Endodermal cell (in vitro differentiated cells): ENCODE measurements at regions not wholly inside any gene's neighbourhood (a gene's known extent, or its start where the extent isn't known, plus 50 kb on each side); places are given as distances from the start of the nearest gene placed in this dataset.

ENCODE experiments used
- DNase-seq: peaks from one replicate; pipeline ENCODE4 v3.0.0-alpha.2; 2017
- H3K27ac ChIP-seq: 2 replicates; pipeline ENCODE4 v1.5.1; 2013; ENCODE audit warnings: mild to moderate bottlenecking, low read depth, low read length, moderate library complexity
- H3K27me3 ChIP-seq: 2 replicates; pipeline ENCODE4 v1.6.1; 2013; ENCODE audit warnings: mild to moderate bottlenecking, low read length, moderate library complexity; ENCODE audit not compliant: insufficient read depth, control insufficient read depth, poor library complexity, severe bottlenecking
- H3K36me3 ChIP-seq: 2 replicates; pipeline ENCODE4 v1.7.0; 2013; ENCODE audit warnings: mild to moderate bottlenecking, low read length, moderate library complexity; ENCODE audit not compliant: control insufficient read depth, insufficient read depth
- H3K4me1 ChIP-seq: one replicate; pipeline ENCODE4 v1.7.0; 2013; ENCODE audit warnings: low read length; ENCODE audit not compliant: control insufficient read depth, insufficient read depth
- H3K4me3 ChIP-seq: 2 replicates; pipeline ENCODE4 v1.5.1; 2013; ENCODE audit warnings: mild to moderate bottlenecking, low read length, moderate library complexity
- H3K9ac ChIP-seq: 2 replicates; pipeline ENCODE4 v1.6.1; 2013; ENCODE audit warnings: mild to moderate bottlenecking, low read length, moderate library complexity; ENCODE audit not compliant: poor library complexity, severe bottlenecking; ENCODE audit errors: extremely low read depth
- H3K9me3 ChIP-seq: 2 replicates; pipeline ENCODE4 v1.6.1; 2013; ENCODE audit warnings: mild to moderate bottlenecking, low read length, moderate library complexity; ENCODE audit not compliant: control insufficient read depth
- H3K27ac Mint-ChIP-seq: 2 replicates; pipeline ENCODE4 v1.8.0; 2020; ENCODE audit warnings: mixed read lengths
- H3K27me3 Mint-ChIP-seq: 2 replicates; pipeline ENCODE4 v1.8.0; 2021; ENCODE audit warnings: mild to moderate bottlenecking, mixed read lengths; ENCODE audit not compliant: insufficient read depth
- H3K36me3 Mint-ChIP-seq: 2 replicates; pipeline ENCODE4 v1.8.0; 2020; ENCODE audit warnings: low read depth, mixed read lengths
- H3K4me1 Mint-ChIP-seq: 2 replicates; pipeline ENCODE4 v1.8.0; 2020; ENCODE audit warnings: mixed read lengths
- H3K4me3 Mint-ChIP-seq: 2 replicates; pipeline ENCODE4 v1.8.0; 2020; ENCODE audit warnings: mild to moderate bottlenecking, moderate library complexity, mixed read lengths
- H3K9me3 Mint-ChIP-seq: 2 replicates; pipeline ENCODE4 v1.8.0; 2020; ENCODE audit warnings: mild to moderate bottlenecking, mixed read lengths
- CTCF ChIP-seq: fragments of 200-600 bp; sonication (generic); conservative IDR thresholded peaks from 2 replicates; pipeline ENCODE4 v1.5.0; 2021; ENCODE audit warnings: antibody characterized with exemption, mild to moderate bottlenecking
- WGBS, 2 experiments: methylation state at CpG; one replicate each; pipeline versions ENCODE4 v1.1.5 to v1.1.7; 2013; ENCODE audit warnings: missing lambda C conversion rate in 2 of 2, mixed read lengths in 1 of 2; ENCODE audit not compliant: insufficient coverage in 1 of 2, insufficient read length in 1 of 2; 5-methylcytosine and 5-hydroxymethylcytosine counted together

GRCh38 chr3:188026191-188026968 is 127.6 kb upstream of the LPP start:
- Mint-ChIP-seq H3K4me3 (no peak overlapping the region), H3K27me3 (no peaks in the 10 kb centered on the region), H3K27ac (no peak overlapping the region), H3K9me3 (no peaks in the 10 kb centered on the region), H3K36me3 (no peaks in the 10 kb centered on the region), H3K4me1 (no peaks in the 10 kb centered on the region)
- Histone ChIP-seq H3K9ac (no peak overlapping the region), H3K27me3 (no peaks in the 10 kb centered on the region), H3K4me1 (no peaks in the 10 kb centered on the region), H3K36me3 (no peaks in the 10 kb centered on the region), H3K27ac (no peak overlapping the region), H3K9me3 (no peaks in the 10 kb centered on the region), H3K4me3 (no peak overlapping the region)
- no peak for DNase-seq
- no peak for TF ChIP-seq CTCF
- WGBS, 2 experiments: 89 to 100% methylated on average over 1 to 3 of the region's 3 CpGs

- Mint-ChIP-seq H3K9me3 (no peaks in the 10 kb centered on the region), H3K27ac (no peak overlapping the region), H3K4me3 (no peak overlapping the region), H3K4me1 (peaks cover under 1% of the 10 kb centered on the region), H3K36me3 (no peaks in the 10 kb centered on the region), H3K27me3 (no peaks in the 10 kb centered on the region)
- Histone ChIP-seq H3K36me3 (no peaks in the 10 kb centered on the region), H3K4me3 (no peak overlapping the region), H3K4me1 (no peaks in the 10 kb centered on the region), H3K27ac (no peak overlapping the region), H3K9ac (no peak overlapping the region), H3K9me3 (no peaks in the 10 kb centered on the region), H3K27me3 (no peaks in the 10 kb centered on the region)
- WGBS, 2 experiments: 83% methylated on average over 2 of the region's 2 CpGs; no CpG with 5 or more reads in 1 of the 2 experiments
- no peak for TF ChIP-seq CTCF
- no peak for DNase-seq
Observed at GRCh38 chr3:188031121-188031520, 122.8 kb upstream of the LPP start.

- Mint-ChIP-seq H3K9me3 (no peaks in the 10 kb centered on the region), H3K27ac (no peak overlapping the region), H3K36me3 (no peaks in the 10 kb centered on the region), H3K27me3 (peaks cover 5% of the 10 kb centered on the region), H3K4me1 (peaks cover 18% of the 10 kb centered on the region), H3K4me3 (no peak overlapping the region)
- Histone ChIP-seq H3K4me3 (no peak overlapping the region), H3K9me3 (no peaks in the 10 kb centered on the region), H3K36me3 (no peaks in the 10 kb centered on the region), H3K27me3 (no peaks in the 10 kb centered on the region), H3K4me1 (peaks cover 8% of the 10 kb centered on the region), H3K9ac (no peak overlapping the region), H3K27ac (no peak overlapping the region)
- 94% methylated on average over 1 to 3 of the region's 3 CpGs for WGBS, 2 experiments
- no peak for TF ChIP-seq CTCF
- no peak for DNase-seq
Observed at GRCh38 chr3:188034989-188035388, 119.0 kb upstream of the LPP start.
